ENCODE measurements at regions not wholly inside any gene's neighbourhood (a gene's known extent, or its start where the extent isn't known, plus 50 kb on each side); places are given as distances from the start of the nearest gene placed in this dataset.

GRCh38 chr2:81714817-81715216 is 1410.3 kb upstream of the LRRTM1 start (continued):
- no peak for TF ChIP-seq ARID3B (CRISPR knock-in tag; IDR thresholded peaks at IDR 0.05; ENCODE audit: borderline replicate concordance)

- Histone ChIP-seq H3K4me3 (no peak overlapping the region), H3K79me2 (ENCODE audit: control insufficient read depth, insufficient read depth, low read length) (no peaks in the 10 kb centered on the region), H3K9me3 (replicated peaks; ENCODE audit: control insufficient read depth, insufficient read depth, low read depth, low read length) (no peaks in the 10 kb centered on the region), H3K4me2 (ENCODE audit: insufficient read depth, low read length) (no peak overlapping the region), H3K9me1 (ENCODE audit: control insufficient read depth, insufficient read depth, low read length) (no peaks in the 10 kb centered on the region), H2AFZ (ENCODE audit: low read depth, low read length) (no peak overlapping the region), H4K20me1 (replicated peaks; ENCODE audit: control insufficient read depth, insufficient read depth, low read length) (no peaks in the 10 kb centered on the region), H3K9ac (ENCODE audit: insufficient read depth in 1 of 2, low read depth in 2 of 2, low read length in 2 of 2) (no peak overlapping the region), H3K4me1 (replicated peaks in 1 of 2; ENCODE audit: control insufficient read depth in 2 of 2, insufficient read depth in 2 of 2, low read length in 2 of 2) (no peaks in the 10 kb centered on the region), H3K27me3 (ENCODE audit: control insufficient read depth in 2 of 2, insufficient read depth in 2 of 2, low read length in 2 of 2) (no peaks in the 10 kb centered on the region), H3K36me3 (ENCODE audit: control insufficient read depth, insufficient read depth, low read length) (no peaks in the 10 kb centered on the region), H3K27ac (ENCODE audit: extremely low read depth, low read depth, low read length) (no peak overlapping the region)
- 0% methylated on average over 2 of the region's 2 CpGs for WGBS (ENCODE audit: insufficient coverage, low coverage, missing lambda C conversion rate)
- no peak for DNase-seq (ENCODE audit: extremely low read depth in 1 of 4, low spot score in 3 of 4)
- TF ChIP-seq CBX1 (IDR thresholded peaks at IDR 0.05; ENCODE audit: low read depth), result no peak
- no peak for TF ChIP-seq MYNN (IDR thresholded peaks at IDR 0.05)
- TF ChIP-seq MYNN (CRISPR knock-in tag; IDR thresholded peaks at IDR 0.05), result no peak
- TF ChIP-seq JUNB (CRISPR knock-in tag; conservative IDR thresholded peaks at IDR 0.05), result no peak
- TF ChIP-seq ZNF696 (CRISPR knock-in tag; conservative IDR thresholded peaks at IDR 0.05), result no peak
- TF ChIP-seq CBX8 (IDR thresholded peaks at IDR 0.05; ENCODE audit: borderline replicate concordance, extremely low read depth, low read depth, low read length, poor library complexity, severe bottlenecking), result no peak
- no peak for TF ChIP-seq PTRF (tag; IDR thresholded peaks at IDR 0.05)
- TF ChIP-seq, protein P1, sequence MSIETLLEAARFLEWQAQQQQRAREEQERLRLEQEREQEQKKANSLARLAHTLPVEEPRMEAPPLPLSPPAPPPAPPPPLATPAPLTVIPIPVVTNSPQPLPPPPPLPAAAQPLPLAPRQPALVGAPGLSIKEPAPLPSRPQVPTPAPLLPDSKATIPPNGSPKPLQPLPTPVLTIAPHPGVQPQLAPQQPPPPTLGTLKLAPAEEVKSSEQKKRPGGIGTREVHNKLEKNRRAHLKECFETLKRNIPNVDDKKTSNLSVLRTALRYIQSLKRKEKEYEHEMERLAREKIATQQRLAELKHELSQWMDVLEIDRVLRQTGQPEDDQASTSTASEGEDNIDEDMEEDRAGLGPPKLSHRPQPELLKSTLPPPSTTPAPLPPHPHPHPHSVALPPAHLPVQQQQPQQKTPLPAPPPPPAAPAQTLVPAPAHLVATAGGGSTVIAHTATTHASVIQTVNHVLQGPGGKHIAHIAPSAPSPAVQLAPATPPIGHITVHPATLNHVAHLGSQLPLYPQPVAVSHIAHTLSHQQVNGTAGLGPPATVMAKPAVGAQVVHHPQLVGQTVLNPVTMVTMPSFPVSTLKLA (conservative IDR thresholded peaks at IDR 0.05), result no peak
- TF ChIP-seq ILF3 (IDR thresholded peaks at IDR 0.05; ENCODE audit: borderline replicate concordance), result no peak
- intact Hi-C loops (cut with micrococcal nuclease) (no loop called here), in situ Hi-C loops (cut with MboI) (no loop called here)
- POLR2A ChIA-PET, result no interaction called here
- CTCF ChIA-PET (ENCODE audit: low intra/inter-chr PET ratio), result no interaction called here
- BruUV-seq (replicated peaks), result no TSS peak
- ATAC-seq, result no peak
- FAIRE-seq, result no peak
Observed at GRCh38 chr2:81706856-81707255, 1402.3 kb upstream of the LRRTM1 start.
